ENCODE measurements at regions not wholly inside any gene's neighbourhood (a gene's known extent, or its start where the extent isn't known, plus 50 kb on each side); places are given as distances from the start of the nearest gene placed in this dataset.
"Not testable (repeated sequence)": the region's sequence is repeated elsewhere in the genome, so short reads cannot be mapped to it uniquely, and the experiment has no call there.

DNA sequence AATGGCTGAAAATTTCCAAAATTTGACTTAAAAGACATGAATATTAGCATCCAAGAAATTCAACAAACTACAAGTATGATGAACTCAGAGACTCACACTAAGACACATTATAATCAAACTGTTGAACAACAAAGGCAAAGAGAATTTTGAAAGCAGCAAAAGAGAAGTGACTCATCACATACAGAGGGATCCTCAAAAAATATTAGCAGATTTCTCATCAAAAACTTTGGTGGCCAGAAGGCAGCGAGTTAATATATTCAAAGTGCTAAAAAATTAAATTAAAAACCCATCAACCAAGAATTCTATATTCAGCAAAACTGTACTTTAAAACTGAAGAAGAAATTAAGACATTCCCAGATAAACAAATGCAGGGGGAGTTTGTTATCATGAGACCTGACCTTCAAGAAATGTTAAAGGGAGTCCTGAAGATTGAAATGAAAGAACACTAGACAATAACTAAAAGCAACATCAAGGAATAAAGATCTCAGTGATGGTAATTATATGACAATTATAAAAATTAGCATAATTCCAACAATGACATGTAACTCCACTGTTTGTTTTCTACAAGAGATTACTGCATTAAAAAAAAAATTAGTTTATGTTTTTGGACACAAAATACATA lies 150.0 kb downstream of the RNASET2 start:
- no peak for DNase-seq (ENCODE audit: low read depth in 3 of 3)

- no peak for DNase-seq (ENCODE audit: low read depth in 3 of 3)
Measured at GRCh38 chr6:166803471-166803870, 152.9 kb downstream of the RNASET2 start.

GRCh38 chr6:166802401-166802800 lies 153.9 kb downstream of the RNASET2 start:
- no peak for DNase-seq (ENCODE audit: low read depth in 3 of 3)

DNA sequence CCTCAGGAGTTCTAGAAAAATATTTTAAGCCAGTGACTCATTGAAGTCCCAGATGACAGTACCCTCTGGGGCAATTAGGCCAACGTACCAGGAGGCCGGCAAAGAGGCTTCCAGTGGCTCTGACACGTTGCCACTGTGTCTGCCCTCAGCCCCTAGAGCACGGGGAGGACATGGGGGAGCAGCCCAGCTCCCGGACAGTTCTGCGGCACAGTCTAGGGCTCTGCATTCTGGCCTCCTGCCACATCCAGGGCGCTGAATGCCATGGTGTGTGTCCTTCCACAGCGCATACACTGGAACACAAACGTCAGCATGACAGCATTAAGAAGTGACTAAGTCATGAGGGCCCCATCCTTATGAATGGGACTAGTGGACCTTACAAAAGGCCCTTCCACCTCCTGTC lies 156.2 kb downstream of the RNASET2 start:
- DNase-seq (ENCODE audit: low read depth in 3 of 3): no peak

DNA sequence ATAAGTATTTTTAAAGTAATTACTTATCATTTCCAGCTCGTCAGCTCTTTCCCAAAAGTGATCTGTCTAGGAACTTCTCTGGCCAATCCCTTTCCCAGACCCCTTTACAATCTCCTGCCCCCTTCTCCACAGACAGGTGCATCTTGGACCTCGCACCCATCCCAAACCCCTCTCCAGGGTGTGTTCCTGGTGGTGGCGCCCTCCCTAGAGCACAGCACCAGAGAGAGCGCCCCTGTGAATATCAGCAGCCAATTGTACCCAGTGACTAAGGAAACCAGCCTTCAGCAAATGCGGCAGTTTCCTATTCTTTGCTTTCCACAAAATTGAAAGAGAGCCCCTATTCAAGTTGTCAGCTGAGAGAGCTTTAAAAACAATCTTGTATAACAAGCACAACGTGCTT lies 157.7 kb downstream of the RNASET2 start:
- DNase-seq (ENCODE audit: low read depth in 3 of 3): no peak

- DNase-seq (ENCODE audit: low read depth in 3 of 3): no peak
Measured at GRCh38 chr6:166796610-166797009, 159.7 kb downstream of the RNASET2 start.

GRCh38 chr6:166795879-166796278 lies 160.5 kb downstream of the RNASET2 start:
- DNase-seq (ENCODE audit: low read depth in 3 of 3): no peak

DNA sequence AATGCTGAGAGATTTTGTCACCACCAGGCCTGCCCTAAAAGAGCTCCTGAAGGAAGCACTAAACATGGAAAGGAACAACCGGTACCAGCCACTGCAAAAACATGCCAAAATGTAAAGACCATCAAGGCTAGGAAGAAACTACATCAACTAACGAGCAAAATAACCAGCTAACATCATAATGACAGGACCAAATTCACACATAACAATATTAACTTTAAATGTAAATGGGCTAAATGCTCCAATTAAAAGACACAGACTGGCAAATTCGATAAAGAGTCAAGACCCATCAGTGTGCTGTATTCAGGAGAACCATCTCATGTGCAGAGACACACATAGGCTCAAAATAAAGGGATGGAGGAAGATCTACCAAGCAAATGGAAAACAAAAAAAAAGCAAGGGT lies 163.8 kb upstream of the RPS6KA2 start:
- not testable (repeated sequence) for DNase-seq (ENCODE audit: low read depth in 3 of 3)

- DNase-seq (ENCODE audit: low read depth in 3 of 3): not testable (repeated sequence)
Measured at GRCh38 chr6:166788846-166789529, 161.9 kb upstream of the RPS6KA2 start.

- peak in 1 of 3 experiments; percentile 16 for DNase-seq (ENCODE audit: low read depth in 3 of 3)
Measured at GRCh38 chr6:166786704-166787293, 159.7 kb upstream of the RPS6KA2 start.

- no peak for DNase-seq (ENCODE audit: low read depth in 3 of 3)
Measured at GRCh38 chr6:166785131-166785530, 158.1 kb upstream of the RPS6KA2 start.

GRCh38 chr6:166784691-166785090 lies 157.6 kb upstream of the RPS6KA2 start:
- DNase-seq (ENCODE audit: low read depth in 3 of 3): no peak

- no peak for DNase-seq (ENCODE audit: low read depth in 3 of 3)
Measured at GRCh38 chr6:166782520-166782919, 155.5 kb upstream of the RPS6KA2 start.

GRCh38 chr6:166781331-166781730 lies 154.3 kb upstream of the RPS6KA2 start:
- DNase-seq (ENCODE audit: low read depth in 3 of 3): no peak

DNA sequence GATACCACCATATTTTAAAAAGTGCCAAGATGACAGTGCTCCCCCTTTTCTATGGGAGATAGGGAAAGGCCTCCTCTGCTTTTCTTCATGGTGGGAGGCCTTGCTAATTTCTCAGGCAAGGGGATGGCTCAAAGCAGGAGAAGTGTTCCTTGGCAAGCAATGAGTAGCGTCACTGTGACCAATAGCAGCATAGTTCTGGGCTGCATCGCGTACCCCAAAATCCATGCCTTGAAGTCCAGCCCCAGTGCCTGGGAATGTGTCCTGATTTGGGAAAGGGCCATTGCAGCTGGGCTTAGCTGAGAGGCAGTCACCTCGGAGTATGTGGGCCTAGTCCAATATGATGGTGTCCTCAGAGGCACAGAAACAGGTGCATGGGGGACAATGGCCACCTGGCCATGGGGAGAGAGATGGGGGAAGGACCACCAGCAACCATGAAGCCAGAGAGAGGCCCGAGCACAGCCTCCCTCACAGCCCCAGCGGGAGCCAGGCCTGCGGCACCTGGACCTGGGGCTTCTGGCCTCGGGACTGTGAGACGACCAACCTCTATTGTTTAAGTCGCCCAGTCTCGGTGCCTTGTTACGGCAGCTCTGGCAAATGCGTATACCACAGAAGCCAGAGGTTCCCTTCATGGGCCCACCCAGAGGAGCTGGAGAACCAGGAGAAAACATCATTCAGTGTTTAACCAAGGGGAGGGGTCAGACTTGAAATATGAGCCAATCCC lies 153.1 kb upstream of the RPS6KA2 start:
- no peak for DNase-seq (ENCODE audit: low read depth in 3 of 3)

DNA sequence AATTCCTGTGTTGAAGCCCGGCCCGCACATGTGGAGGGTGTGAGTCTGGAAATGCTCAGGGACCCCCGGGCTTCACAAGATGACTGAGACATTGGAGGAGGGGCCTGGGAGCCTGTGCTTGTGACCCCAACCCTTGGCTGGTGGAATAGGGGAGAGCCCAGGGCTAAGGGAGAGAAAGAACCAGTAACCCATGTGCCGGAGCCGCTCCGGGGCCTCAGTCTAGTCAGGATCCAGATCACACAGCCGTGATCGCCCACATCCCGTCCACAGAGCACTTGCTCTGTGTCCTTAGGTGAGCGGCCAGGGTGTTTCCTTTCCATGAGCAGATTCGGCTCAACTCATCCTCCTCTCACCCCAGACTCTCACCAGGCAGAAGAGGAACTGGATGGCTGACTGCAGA lies 152.3 kb upstream of the RPS6KA2 start:
- DNase-seq (ENCODE audit: low read depth in 3 of 3): no peak

GRCh38 chr6:166778776-166779175 lies 151.7 kb upstream of the RPS6KA2 start:
- DNase-seq (ENCODE audit: low read depth in 3 of 3): no peak

- no peak for DNase-seq (ENCODE audit: low read depth in 3 of 3)
Measured at GRCh38 chr6:166778046-166778445, 151.0 kb upstream of the RPS6KA2 start.

DNA sequence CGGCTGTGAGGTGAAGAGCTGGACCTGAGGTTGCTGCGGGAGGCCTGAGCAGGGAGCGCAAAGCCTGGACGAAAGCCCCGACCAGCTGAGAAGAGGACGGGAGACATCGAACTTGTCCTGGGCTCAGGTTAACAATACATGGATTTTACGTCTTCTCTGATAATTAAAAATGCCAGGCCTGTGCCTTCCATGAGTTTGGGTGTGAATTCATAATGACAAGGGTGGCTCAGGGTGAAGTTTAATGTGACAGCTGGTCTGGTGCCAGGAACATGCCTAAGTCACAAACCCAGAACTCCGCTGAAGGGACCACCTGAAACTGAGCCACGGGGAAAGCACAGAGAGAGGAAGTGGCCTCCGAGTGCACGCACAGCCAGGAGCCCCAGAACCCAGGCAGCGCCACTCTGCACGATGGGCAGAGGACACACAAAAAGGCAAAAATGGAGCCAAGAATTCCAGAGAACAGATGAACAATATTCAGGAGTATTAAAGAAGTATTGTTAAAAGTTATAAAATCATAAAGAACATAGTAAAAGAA lies 150.1 kb upstream of the RPS6KA2 start:
- no peak for DNase-seq (ENCODE audit: low read depth in 3 of 3)

GRCh38 chr6:166776571-166776970 lies 149.5 kb upstream of the RPS6KA2 start:
- no peak for DNase-seq (ENCODE audit: low read depth in 3 of 3)

DNA sequence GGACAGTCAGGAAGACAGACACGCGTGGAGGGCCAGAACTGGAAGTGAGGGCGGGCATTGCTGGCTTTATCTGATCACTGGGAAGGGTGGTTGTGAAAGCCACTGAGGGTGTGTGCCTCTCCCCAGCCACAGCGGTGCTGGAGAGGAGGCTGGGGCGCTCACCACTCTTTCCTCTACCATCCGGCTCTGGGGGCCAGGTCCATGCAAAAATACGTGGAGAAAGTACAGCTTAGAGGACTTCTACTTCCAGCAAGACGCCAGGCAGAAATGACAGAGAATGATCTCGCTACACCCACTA lies 148.8 kb upstream of the RPS6KA2 start:
- no peak for DNase-seq (ENCODE audit: low read depth in 3 of 3)

- DNase-seq (ENCODE audit: low read depth in 3 of 3): peak; percentile 22 to 47 (median 46)
Measured at GRCh38 chr6:166775180-166775922, 148.3 kb upstream of the RPS6KA2 start.

Data from stimulated activated CD4-positive, alpha-beta T cell treated with anti-CD3 and anti-CD28 coated beads, TNF-alpha, amount 100 ng/mL, for 24 hours (primary cell).